ENCODE measurements at regions not wholly inside any gene's neighbourhood (a gene's known extent, or its start where the extent isn't known, plus 50 kb on each side); places are given as distances from the start of the nearest gene placed in this dataset.
A peak's percentile ranks its signal among the peaks of the same experiment; 100 is the strongest.

DNA sequence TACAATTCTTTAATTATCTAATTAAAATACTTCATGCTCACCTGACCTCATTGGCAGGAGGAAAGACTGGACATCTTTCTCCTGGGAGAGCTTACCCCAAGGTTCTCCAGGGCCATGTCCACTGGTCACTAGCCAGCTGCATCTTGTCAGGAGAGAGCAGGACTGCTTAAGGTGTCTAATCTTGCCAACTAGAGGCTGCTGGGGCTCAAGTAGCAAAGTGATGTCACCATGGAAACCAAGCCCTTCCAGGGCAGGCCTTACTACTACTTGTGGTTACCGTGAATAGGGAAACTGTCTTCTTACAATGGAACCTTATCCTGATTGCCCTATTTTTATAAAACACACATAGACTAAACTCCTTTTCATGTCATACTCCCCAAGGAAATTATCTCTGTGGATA is 376.4 kb downstream of the SNAPC1 start:
- no peak for DNase-seq (ENCODE audit: low spot score)
- TF ChIP-seq, protein P1, sequence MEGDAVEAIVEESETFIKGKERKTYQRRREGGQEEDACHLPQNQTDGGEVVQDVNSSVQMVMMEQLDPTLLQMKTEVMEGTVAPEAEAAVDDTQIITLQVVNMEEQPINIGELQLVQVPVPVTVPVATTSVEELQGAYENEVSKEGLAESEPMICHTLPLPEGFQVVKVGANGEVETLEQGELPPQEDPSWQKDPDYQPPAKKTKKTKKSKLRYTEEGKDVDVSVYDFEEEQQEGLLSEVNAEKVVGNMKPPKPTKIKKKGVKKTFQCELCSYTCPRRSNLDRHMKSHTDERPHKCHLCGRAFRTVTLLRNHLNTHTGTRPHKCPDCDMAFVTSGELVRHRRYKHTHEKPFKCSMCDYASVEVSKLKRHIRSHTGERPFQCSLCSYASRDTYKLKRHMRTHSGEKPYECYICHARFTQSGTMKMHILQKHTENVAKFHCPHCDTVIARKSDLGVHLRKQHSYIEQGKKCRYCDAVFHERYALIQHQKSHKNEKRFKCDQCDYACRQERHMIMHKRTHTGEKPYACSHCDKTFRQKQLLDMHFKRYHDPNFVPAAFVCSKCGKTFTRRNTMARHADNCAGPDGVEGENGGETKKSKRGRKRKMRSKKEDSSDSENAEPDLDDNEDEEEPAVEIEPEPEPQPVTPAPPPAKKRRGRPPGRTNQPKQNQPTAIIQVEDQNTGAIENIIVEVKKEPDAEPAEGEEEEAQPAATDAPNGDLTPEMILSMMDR (IDR thresholded peaks at IDR 0.05): no peak
- no peaks in the 10 kb centered on the region for H3K27me3 ChIP-seq
- H3K4me1 ChIP-seq: no peaks in the 10 kb centered on the region
- H3K4me3 ChIP-seq: no peak overlapping the region
- no peaks in the 10 kb centered on the region for H3K9me3 ChIP-seq
- no peak overlapping the region for H3K27ac ChIP-seq
- no peaks in the 10 kb centered on the region for H3K36me3 ChIP-seq

DNA sequence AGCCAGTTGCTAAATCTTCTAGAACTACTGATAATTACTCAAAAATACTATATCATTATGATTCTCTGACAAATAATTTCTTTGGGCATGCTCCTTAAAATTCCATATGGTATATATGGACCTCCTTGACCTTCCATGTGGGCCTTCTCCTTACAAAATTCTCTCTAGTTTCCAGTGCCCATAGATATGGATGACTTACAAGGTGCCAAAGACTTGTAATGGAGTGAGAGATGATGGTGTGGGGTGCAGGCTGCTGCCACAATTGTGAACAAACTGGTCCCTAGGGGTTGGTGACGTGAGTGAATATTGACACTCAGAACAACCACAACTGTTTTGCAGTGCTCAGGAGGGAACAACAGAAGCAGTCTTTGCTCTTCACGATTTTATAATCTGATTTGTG is 378.9 kb downstream of the SNAPC1 start:
- H3K27ac ChIP-seq: no peak overlapping the region
- no peak overlapping the region for H3K4me3 ChIP-seq
- H3K27me3 ChIP-seq: no peaks in the 10 kb centered on the region
- no peaks in the 10 kb centered on the region for H3K36me3 ChIP-seq
- no peaks in the 10 kb centered on the region for H3K4me1 ChIP-seq
- H3K9me3 ChIP-seq: no peaks in the 10 kb centered on the region
- DNase-seq (ENCODE audit: low spot score): no peak
- TF ChIP-seq, protein P1 (IDR thresholded peaks at IDR 0.05): no peak

DNA sequence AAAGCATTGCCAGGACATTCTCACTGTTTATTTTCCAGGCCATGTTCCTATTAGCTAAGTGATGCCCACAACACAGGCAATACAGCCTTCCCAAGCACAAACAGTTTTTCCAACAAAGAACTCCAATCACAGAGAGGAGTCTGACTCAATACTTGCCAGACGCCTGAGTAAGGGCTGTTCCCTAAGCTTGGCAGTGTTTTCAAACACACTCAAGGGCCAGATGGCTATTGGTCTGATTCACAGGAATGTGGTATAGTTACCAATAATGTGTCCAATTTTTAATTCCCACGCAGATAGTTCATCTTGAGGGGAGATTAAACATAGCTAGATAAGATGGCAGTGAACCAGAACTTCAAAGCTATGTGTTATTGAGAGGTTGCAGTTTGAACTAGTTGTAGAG is 381.0 kb downstream of the SNAPC1 start:
- Histone ChIP-seq H3K9me3 (peaks cover 0 to 13% of the 10 kb centered on the region in 2 donors), H3K4me3 (no peak overlapping the region), H3K36me3 (no peaks in the 10 kb centered on the region), H3K27ac (peak overlapping the region in 1 of 2 donors; percentile 28), H3K4me1 (no peaks in the 10 kb centered on the region), H3K27me3 (no peaks in the 10 kb centered on the region)
- TF ChIP-seq, protein P1 (IDR thresholded peaks at IDR 0.05): no peak
- DNase-seq (ENCODE audit: low spot score): peak; percentile 60

DNA sequence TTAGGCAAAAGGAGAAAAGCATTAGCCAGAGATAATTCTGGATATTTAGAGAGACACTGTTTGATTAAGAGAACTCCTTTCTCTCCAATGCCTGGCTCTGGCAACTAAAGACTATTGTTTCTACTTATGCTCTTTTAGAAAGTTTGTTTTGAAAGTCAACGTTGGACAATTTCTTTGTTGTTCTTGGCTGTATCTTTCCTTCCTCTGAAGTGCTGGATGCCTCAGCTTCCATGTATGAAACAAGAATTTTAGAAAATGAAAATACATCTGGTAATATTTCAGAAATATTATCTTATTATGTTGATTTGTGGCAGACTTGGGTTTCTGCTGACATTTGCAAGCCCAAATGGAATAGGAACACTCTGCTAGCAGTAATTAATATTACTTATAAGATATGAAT is 382.6 kb downstream of the SNAPC1 start:
- TF ChIP-seq, protein P1 (IDR thresholded peaks at IDR 0.05): no peak
- Histone ChIP-seq H3K4me1 (no peaks in the 10 kb centered on the region), H3K9me3 (peaks cover 0 to 18% of the 10 kb centered on the region in 2 donors), H3K27me3 (no peaks in the 10 kb centered on the region), H3K27ac (no peak overlapping the region), H3K36me3 (no peaks in the 10 kb centered on the region), H3K4me3 (no peak overlapping the region)
- no peak for DNase-seq (ENCODE audit: low spot score)

DNA sequence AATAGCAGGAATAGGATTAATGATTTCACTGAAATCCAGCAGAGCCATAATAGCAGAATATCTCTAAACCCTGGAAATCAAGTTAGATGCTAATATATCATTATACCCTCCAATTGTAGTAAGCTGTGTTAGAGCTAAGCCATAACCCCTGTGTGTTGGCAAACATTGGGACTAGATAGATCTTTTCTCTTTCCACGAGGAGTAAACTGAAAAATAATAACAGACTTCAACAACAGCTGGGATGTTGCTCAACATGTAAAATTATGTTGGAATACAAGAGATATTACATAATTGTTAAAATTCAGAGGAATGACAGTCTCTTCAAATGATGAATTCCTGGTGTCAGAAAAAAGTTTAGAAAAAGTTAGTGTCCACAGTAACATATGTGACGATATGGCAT is 383.8 kb downstream of the SNAPC1 start:
- Histone ChIP-seq H3K27ac (no peak overlapping the region), H3K4me3 (no peak overlapping the region), H3K36me3 (no peaks in the 10 kb centered on the region), H3K27me3 (no peaks in the 10 kb centered on the region), H3K4me1 (no peaks in the 10 kb centered on the region), H3K9me3 (peaks cover 0 to 18% of the 10 kb centered on the region in 2 donors)
- DNase-seq (ENCODE audit: low spot score): no peak
- TF ChIP-seq, protein P1 (IDR thresholded peaks at IDR 0.05): no peak

DNA sequence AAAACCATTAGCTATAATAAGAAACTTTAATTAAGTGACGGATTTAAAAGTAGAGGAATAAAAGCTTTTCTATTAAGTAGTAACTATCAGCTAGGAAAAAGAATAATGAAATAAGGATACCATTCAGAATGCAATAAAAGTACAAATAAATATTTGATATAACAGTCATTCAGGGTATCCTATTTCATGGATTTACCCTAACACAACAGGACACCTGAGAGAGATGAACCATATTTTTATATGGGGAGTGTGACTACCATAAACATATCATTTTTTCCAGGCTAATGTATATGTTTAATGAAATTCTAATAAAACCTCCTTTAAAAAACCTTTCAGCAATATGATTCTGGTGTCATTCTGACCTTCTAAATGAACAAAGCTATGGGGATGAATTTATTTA is 393.8 kb downstream of the SNAPC1 start:
- H3K4me1 ChIP-seq: no peaks in the 10 kb centered on the region
- TF ChIP-seq, protein P1 (IDR thresholded peaks at IDR 0.05): no peak
- DNase-seq (ENCODE audit: low spot score): no peak
- H3K9me3 ChIP-seq: no peaks in the 10 kb centered on the region
- no peak overlapping the region for H3K27ac ChIP-seq
- H3K27me3 ChIP-seq: no peaks in the 10 kb centered on the region
- H3K36me3 ChIP-seq: no peaks in the 10 kb centered on the region
- no peak overlapping the region for H3K4me3 ChIP-seq
